ENCODE measurements at regions not wholly inside any gene's neighbourhood (a gene's known extent, or its start where the extent isn't known, plus 50 kb on each side); places are given as distances from the start of the nearest gene placed in this dataset.
"Not testable (repeated sequence)": the region's sequence is repeated elsewhere in the genome, so short reads cannot be mapped to it uniquely, and the experiment has no call there.

DNA sequence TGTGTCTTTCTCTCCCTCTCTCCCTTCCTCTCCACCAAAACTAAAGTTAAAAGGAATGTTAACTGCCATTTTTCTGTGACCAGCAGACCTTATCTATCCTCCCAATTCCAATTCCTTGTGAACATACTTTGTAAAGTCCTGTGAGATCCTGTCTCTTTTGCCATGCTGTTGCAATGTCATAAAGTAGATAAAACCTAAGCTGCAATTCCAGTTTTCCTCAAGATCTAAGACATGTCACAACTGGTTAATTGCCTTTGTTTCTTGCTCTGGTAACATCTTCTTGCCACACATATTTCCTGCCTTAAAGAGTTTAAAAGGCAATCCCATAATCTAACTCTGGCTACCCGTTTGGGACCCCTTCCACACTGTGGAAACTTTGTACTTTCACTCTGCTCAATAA lies 188.7 kb downstream of the PYDC2 start:
- TF ChIP-seq, protein P1, sequence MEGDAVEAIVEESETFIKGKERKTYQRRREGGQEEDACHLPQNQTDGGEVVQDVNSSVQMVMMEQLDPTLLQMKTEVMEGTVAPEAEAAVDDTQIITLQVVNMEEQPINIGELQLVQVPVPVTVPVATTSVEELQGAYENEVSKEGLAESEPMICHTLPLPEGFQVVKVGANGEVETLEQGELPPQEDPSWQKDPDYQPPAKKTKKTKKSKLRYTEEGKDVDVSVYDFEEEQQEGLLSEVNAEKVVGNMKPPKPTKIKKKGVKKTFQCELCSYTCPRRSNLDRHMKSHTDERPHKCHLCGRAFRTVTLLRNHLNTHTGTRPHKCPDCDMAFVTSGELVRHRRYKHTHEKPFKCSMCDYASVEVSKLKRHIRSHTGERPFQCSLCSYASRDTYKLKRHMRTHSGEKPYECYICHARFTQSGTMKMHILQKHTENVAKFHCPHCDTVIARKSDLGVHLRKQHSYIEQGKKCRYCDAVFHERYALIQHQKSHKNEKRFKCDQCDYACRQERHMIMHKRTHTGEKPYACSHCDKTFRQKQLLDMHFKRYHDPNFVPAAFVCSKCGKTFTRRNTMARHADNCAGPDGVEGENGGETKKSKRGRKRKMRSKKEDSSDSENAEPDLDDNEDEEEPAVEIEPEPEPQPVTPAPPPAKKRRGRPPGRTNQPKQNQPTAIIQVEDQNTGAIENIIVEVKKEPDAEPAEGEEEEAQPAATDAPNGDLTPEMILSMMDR (IDR thresholded peaks at IDR 0.05; ENCODE audit: extremely low read depth, insufficient read depth, missing control alignments): no peak
- in situ Hi-C loops (cut with MboI; ENCODE audit: low pct_unique_long_range_greater_than_20kb, low sequenced_read_pairs, unreplicated experiment): no loop called here

DNA sequence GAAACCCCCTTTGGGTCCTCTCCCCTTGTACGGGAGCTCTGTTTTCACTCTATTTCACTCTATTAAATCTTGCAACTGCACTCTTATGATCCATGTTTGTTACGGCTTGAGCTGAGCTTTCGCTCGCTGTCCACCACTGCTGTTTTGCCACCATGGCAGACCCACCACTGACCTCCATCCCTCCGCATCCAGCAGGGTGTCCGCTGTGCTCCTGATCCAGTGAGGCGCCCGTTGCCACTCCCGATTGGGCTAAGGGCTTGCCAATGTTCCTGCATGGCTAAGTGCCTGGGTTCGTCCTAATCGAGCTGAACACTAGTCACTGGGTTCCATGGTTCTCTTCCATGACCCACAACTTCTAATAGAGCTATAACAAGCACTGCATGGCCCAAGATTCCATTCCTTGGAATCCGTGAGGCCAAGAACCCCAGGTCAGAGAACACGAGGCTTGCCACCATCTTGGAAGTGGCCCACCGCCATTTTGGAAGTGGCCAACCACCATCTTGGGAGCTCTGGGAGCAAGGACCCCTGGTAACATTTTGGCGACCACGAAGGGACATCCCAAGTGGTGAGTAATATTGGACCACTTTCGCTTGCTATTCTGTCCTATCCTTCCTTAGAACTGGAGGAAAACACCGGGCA lies 197.9 kb downstream of the PYDC2 start:
- DNase-seq (ENCODE audit: low spot score); in situ Hi-C loops (cut with MboI; ENCODE audit: low pct_unique_long_range_greater_than_20kb, low sequenced_read_pairs, unreplicated experiment): not testable (repeated sequence)

More for the DNA sequence above, 188.7 kb downstream of the PYDC2 start:
- DNase-seq (ENCODE audit: low spot score): no peak

- DNase-seq (ENCODE audit: low spot score); in situ Hi-C loops (cut with MboI; ENCODE audit: low pct_unique_long_range_greater_than_20kb, low sequenced_read_pairs, unreplicated experiment): not testable (repeated sequence)
These were observed 201.2 kb downstream of the PYDC2 start for GRCh38 chr3:191662150-191662549.

GRCh38 chr3:191680989-191681597 lies 220.1 kb downstream of the PYDC2 start:
- no peak for DNase-seq (ENCODE audit: low spot score)
- TF ChIP-seq, protein P1 (IDR thresholded peaks at IDR 0.05; ENCODE audit: extremely low read depth, insufficient read depth, missing control alignments): no peak
- in situ Hi-C loops (cut with MboI; ENCODE audit: low pct_unique_long_range_greater_than_20kb, low sequenced_read_pairs, unreplicated experiment): no loop called here

GRCh38 chr3:191682961-191683360 lies 222.0 kb downstream of the PYDC2 start:
- DNase-seq (ENCODE audit: low spot score): no peak
- TF ChIP-seq, protein P1 (IDR thresholded peaks at IDR 0.05; ENCODE audit: extremely low read depth, insufficient read depth, missing control alignments): no peak
- in situ Hi-C loops (cut with MboI; ENCODE audit: low pct_unique_long_range_greater_than_20kb, low sequenced_read_pairs, unreplicated experiment): no loop called here

- in situ Hi-C loops (cut with MboI; ENCODE audit: low pct_unique_long_range_greater_than_20kb, low sequenced_read_pairs, unreplicated experiment): no loop called here
- TF ChIP-seq, protein P1 (IDR thresholded peaks at IDR 0.05; ENCODE audit: extremely low read depth, insufficient read depth, missing control alignments): no peak
- DNase-seq (ENCODE audit: low spot score): no peak
These were observed 225.7 kb downstream of the PYDC2 start for GRCh38 chr3:191686626-191687025.

- DNase-seq (ENCODE audit: low spot score): no peak
- TF ChIP-seq, protein P1 (IDR thresholded peaks at IDR 0.05; ENCODE audit: extremely low read depth, insufficient read depth, missing control alignments): no peak
- in situ Hi-C loops (cut with MboI; ENCODE audit: low pct_unique_long_range_greater_than_20kb, low sequenced_read_pairs, unreplicated experiment): no loop called here
These were observed 227.9 kb downstream of the PYDC2 start for GRCh38 chr3:191688756-191689433.

- in situ Hi-C loops (cut with MboI; ENCODE audit: low pct_unique_long_range_greater_than_20kb, low sequenced_read_pairs, unreplicated experiment): not testable (repeated sequence)
These were observed 230.2 kb downstream of the PYDC2 start for GRCh38 chr3:191691184-191691583.

More at GRCh38 chr3:191691184-191691583, 230.2 kb downstream of the PYDC2 start:
- not testable (repeated sequence) for DNase-seq (ENCODE audit: low spot score)
